PC-9 (cell line): ENCODE measurements at regions not wholly inside any gene's neighbourhood (a gene's known extent, or its start where the extent isn't known, plus 50 kb on each side); places are given as distances from the start of the nearest gene placed in this dataset.

ENCODE experiments used
- CTCF ChIP-seq: fragments of 200-600 bp; sonication (generic); conservative IDR thresholded peaks from 2 replicates; pipeline ENCODE4 v1.6.1; 2017; ENCODE audit warnings: mixed run types, antibody characterized with exemption, mild to moderate bottlenecking, moderate library complexity
- EZH2 ChIP-seq: fragments of 200-600 bp; sonication (generic); IDR thresholded peaks from 2 replicates; pipeline ENCODE4 v1.8.0; 2017; ENCODE audit warnings: antibody characterized with exemption, low read depth

- TF ChIP-seq CTCF: no peak
- no peak for TF ChIP-seq EZH2
Observed at GRCh38 chr4:79634111-79634510, 226.1 kb upstream of the GK2 start.
